ENCODE measurements at regions not wholly inside any gene's neighbourhood (a gene's known extent, or its start where the extent isn't known, plus 50 kb on each side); places are given as distances from the start of the nearest gene placed in this dataset.

DNA sequence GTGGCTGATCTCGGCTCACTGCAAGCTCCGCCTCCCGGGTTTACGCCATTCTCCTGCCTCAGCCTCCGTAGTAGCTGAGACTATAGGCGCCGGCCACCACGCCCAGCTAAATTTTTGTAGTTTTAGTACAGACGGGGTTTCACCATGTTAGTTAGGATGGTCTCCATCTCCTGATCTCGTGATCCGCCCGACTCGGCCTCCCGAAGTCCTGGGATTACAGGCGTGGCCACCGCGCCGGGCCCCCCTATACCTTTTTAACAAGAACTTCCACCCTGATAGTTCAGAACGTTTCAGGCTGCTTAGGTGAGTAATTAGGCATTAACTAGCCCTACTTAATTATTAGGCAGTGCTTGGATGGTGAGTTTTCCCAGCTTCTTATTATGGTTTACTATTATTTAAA, 552.5 kb downstream of the BCKDHB start (continued):
- TF ChIP-seq, protein P1, sequence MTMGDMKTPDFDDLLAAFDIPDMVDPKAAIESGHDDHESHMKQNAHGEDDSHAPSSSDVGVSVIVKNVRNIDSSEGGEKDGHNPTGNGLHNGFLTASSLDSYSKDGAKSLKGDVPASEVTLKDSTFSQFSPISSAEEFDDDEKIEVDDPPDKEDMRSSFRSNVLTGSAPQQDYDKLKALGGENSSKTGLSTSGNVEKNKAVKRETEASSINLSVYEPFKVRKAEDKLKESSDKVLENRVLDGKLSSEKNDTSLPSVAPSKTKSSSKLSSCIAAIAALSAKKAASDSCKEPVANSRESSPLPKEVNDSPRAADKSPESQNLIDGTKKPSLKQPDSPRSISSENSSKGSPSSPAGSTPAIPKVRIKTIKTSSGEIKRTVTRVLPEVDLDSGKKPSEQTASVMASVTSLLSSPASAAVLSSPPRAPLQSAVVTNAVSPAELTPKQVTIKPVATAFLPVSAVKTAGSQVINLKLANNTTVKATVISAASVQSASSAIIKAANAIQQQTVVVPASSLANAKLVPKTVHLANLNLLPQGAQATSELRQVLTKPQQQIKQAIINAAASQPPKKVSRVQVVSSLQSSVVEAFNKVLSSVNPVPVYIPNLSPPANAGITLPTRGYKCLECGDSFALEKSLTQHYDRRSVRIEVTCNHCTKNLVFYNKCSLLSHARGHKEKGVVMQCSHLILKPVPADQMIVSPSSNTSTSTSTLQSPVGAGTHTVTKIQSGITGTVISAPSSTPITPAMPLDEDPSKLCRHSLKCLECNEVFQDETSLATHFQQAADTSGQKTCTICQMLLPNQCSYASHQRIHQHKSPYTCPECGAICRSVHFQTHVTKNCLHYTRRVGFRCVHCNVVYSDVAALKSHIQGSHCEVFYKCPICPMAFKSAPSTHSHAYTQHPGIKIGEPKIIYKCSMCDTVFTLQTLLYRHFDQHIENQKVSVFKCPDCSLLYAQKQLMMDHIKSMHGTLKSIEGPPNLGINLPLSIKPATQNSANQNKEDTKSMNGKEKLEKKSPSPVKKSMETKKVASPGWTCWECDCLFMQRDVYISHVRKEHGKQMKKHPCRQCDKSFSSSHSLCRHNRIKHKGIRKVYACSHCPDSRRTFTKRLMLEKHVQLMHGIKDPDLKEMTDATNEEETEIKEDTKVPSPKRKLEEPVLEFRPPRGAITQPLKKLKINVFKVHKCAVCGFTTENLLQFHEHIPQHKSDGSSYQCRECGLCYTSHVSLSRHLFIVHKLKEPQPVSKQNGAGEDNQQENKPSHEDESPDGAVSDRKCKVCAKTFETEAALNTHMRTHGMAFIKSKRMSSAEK (CRISPR knock-in tag; IDR thresholded peaks at IDR 0.05; ENCODE audit: borderline replicate concordance): no peak

DNA sequence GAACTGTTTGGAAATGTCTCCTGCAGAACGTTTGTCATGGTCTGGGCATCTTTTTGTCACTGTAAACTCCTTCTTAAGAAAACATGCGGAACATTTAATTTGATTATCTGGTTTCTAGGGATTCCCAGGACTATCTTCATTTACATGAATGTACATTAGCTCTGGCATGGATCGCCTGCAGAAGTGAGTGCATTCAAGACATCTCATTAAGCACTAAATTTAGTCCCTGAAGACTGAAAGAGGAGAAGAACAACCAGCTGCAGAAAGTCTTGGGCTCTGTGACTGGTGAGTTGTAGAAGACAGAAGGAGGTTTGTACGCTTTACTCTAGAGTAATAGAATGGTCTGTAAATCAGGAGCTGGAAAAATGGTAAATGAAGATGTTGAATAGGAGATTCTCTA, 540.7 kb downstream of the BCKDHB start:
- ATAC-seq: no peak; the same call in 1 of the 2 replicates
- Mint-ChIP-seq H3K9me3 (peaks cover 27% of the 10 kb centered on the region), H3K27me3 (ENCODE audit: low read depth) (no peaks in the 10 kb centered on the region; the same call in 1 of the 2 replicates), H3K4me1 (peaks cover 13% of the 10 kb centered on the region), H3K27ac (no peak overlapping the region), H3K4me3 (no peak overlapping the region), H3K36me3 (peaks cover 21% of the 10 kb centered on the region)
- TF ChIP-seq GTF2I (CRISPR knock-in tag; conservative IDR thresholded peaks at IDR 0.05) (no peak), ZBTB21 (CRISPR knock-in tag; IDR thresholded peaks at IDR 0.05; ENCODE audit: borderline replicate concordance) (no peak)
- TF ChIP-seq, protein P2, sequence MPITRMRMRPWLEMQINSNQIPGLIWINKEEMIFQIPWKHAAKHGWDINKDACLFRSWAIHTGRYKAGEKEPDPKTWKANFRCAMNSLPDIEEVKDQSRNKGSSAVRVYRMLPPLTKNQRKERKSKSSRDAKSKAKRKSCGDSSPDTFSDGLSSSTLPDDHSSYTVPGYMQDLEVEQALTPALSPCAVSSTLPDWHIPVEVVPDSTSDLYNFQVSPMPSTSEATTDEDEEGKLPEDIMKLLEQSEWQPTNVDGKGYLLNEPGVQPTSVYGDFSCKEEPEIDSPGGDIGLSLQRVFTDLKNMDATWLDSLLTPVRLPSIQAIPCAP (CRISPR knock-in tag; IDR thresholded peaks at IDR 0.05): no peak
- TF ChIP-seq, protein P3, sequence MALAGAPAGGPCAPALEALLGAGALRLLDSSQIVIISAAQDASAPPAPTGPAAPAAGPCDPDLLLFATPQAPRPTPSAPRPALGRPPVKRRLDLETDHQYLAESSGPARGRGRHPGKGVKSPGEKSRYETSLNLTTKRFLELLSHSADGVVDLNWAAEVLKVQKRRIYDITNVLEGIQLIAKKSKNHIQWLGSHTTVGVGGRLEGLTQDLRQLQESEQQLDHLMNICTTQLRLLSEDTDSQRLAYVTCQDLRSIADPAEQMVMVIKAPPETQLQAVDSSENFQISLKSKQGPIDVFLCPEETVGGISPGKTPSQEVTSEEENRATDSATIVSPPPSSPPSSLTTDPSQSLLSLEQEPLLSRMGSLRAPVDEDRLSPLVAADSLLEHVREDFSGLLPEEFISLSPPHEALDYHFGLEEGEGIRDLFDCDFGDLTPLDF (CRISPR knock-in tag; IDR thresholded peaks at IDR 0.05): no peak
- TF ChIP-seq, protein P4, sequence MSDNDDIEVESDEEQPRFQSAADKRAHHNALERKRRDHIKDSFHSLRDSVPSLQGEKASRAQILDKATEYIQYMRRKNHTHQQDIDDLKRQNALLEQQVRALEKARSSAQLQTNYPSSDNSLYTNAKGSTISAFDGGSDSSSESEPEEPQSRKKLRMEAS (CRISPR knock-in tag; IDR thresholded peaks at IDR 0.05): no peak
- ChIA-PET CTCF (no interaction called here), POLR2A (no interaction called here)
- DNase-seq (ENCODE audit: low spot score): no peak

DNA sequence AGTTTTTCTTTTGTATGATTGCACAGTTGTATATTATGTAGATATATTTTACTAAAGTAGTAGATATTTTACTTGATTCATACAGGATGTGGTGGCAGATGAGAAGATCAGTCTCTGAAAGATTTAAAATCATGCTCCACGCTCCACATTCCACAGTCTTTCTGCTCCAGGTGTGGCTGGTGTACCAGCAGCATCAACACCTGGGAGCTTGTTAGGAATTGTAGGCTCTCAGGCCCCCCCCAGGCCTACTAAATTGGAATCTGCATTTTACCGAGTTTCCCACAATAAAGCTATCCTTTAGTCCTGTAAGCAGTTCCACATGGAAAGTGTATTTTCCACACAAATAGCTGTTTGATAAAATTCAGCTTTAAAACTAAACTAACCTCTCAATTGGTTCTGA, 537.4 kb downstream of the BCKDHB start:
- DNase-seq (ENCODE audit: low spot score): no peak
- peaks cover 16% of the 10 kb centered on the region for H3K9me3 Mint-ChIP-seq
- peaks cover 15% of the 10 kb centered on the region for H3K4me1 Mint-ChIP-seq
- no peak for ATAC-seq
- no peak overlapping the region for H3K4me3 Mint-ChIP-seq
- POLR2A ChIA-PET: no interaction called here
- no peaks in the 10 kb centered on the region; the same call in 1 of the 2 replicates for H3K27me3 Mint-ChIP-seq (ENCODE audit: low read depth)
- H3K27ac Mint-ChIP-seq: no peak overlapping the region
- peaks cover 13% of the 10 kb centered on the region for H3K36me3 Mint-ChIP-seq
- CTCF ChIA-PET: no interaction called here
- TF ChIP-seq, protein P5, sequence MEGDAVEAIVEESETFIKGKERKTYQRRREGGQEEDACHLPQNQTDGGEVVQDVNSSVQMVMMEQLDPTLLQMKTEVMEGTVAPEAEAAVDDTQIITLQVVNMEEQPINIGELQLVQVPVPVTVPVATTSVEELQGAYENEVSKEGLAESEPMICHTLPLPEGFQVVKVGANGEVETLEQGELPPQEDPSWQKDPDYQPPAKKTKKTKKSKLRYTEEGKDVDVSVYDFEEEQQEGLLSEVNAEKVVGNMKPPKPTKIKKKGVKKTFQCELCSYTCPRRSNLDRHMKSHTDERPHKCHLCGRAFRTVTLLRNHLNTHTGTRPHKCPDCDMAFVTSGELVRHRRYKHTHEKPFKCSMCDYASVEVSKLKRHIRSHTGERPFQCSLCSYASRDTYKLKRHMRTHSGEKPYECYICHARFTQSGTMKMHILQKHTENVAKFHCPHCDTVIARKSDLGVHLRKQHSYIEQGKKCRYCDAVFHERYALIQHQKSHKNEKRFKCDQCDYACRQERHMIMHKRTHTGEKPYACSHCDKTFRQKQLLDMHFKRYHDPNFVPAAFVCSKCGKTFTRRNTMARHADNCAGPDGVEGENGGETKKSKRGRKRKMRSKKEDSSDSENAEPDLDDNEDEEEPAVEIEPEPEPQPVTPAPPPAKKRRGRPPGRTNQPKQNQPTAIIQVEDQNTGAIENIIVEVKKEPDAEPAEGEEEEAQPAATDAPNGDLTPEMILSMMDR (IDR thresholded peaks at IDR 0.05): no peak
- no peak for TF ChIP-seq NFE2L1 (CRISPR knock-in tag; IDR thresholded peaks at IDR 0.05)
- no peak for TF ChIP-seq ZNF138 (CRISPR knock-in tag; conservative IDR thresholded peaks at IDR 0.05)
- TF ChIP-seq, protein P6, sequence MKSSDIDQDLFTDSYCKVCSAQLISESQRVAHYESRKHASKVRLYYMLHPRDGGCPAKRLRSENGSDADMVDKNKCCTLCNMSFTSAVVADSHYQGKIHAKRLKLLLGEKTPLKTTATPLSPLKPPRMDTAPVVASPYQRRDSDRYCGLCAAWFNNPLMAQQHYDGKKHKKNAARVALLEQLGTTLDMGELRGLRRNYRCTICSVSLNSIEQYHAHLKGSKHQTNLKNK (CRISPR knock-in tag; IDR thresholded peaks at IDR 0.05): no peak
- TF ChIP-seq GABPB1 (CRISPR knock-in tag; IDR thresholded peaks at IDR 0.05): no peak
- TF ChIP-seq NR3C1 (CRISPR knock-in tag; conservative IDR thresholded peaks at IDR 0.05; ENCODE audit: low read depth): no peak
- TF ChIP-seq, protein P7, sequence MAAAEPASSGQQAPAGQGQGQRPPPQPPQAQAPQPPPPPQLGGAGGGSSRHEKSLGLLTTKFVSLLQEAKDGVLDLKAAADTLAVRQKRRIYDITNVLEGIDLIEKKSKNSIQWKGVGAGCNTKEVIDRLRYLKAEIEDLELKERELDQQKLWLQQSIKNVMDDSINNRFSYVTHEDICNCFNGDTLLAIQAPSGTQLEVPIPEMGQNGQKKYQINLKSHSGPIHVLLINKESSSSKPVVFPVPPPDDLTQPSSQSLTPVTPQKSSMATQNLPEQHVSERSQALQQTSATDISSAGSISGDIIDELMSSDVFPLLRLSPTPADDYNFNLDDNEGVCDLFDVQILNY (CRISPR knock-in tag; IDR thresholded peaks at IDR 0.05): no peak
- TF ChIP-seq FOXP1 (CRISPR knock-in tag; IDR thresholded peaks at IDR 0.05; ENCODE audit: borderline replicate concordance): no peak
- no peak for TF ChIP-seq NFATC4 (CRISPR knock-in tag; IDR thresholded peaks at IDR 0.05)
- TF ChIP-seq, protein P8, sequence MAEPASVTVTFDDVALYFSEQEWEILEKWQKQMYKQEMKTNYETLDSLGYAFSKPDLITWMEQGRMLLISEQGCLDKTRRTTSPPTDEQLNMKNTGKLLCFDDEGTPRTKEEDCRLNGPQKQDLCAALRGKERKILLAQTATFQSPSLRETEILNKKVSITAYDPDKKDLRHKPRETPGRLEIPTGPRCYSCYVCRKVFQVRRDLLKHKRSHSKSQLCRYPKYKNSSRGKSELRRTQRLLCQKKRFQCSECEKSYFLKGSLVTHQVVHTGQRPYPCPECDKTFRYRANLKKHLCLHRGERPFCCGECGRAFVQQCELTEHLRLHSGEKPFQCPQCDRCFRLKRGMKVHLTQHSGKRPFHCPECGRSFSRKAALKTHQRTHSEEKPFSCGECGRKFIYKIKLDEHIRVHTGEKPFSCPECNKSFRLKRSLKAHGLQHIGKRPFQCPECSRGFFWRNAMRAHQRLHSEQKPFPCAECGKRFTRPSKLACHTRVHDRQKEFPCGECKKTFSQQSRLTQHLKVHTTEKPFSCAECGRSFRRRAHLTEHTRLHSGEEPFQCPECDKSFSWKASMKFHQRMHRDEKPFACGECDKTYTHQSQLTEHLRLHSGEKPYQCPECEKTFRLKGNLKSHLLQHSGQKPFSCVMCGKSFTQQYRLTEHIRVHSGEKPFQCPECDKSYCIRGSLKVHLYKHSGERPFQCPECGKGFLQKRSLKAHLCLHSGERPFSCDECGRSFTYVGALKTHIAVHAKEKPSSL (CRISPR knock-in tag; conservative IDR thresholded peaks at IDR 0.05): no peak
- no peak for TF ChIP-seq CREM (CRISPR knock-in tag; IDR thresholded peaks at IDR 0.05)
- TF ChIP-seq, protein P3 (CRISPR knock-in tag; IDR thresholded peaks at IDR 0.05): no peak
- TF ChIP-seq NR2C2 (CRISPR knock-in tag; IDR thresholded peaks at IDR 0.05): no peak
- no peak for TF ChIP-seq ZNF423 (CRISPR knock-in tag; IDR thresholded peaks at IDR 0.05)

Data from WTC11 (cell line).